ENCODE measurements at regions not wholly inside any gene's neighbourhood (a gene's known extent, or its start where the extent isn't known, plus 50 kb on each side); places are given as distances from the start of the nearest gene placed in this dataset.

GRCh38 chr2:153626676-153627075 is 148.1 kb upstream of the RPRM start:
- no peaks in the 10 kb centered on the region for H3K9me3 ChIP-seq
- H3K27ac ChIP-seq = no peak overlapping the region
- intact Hi-C loops (cut with DNase I) = no loop called here
- ATAC-seq = no peak
- no peaks in the 10 kb centered on the region for H3K4me1 ChIP-seq
- DNase-seq = no peak
- TF ChIP-seq CTCF (IDR thresholded peaks at IDR 0.05) = no peak
- no peaks in the 10 kb centered on the region for H3K36me3 ChIP-seq
- no peaks in the 10 kb centered on the region for H3K27me3 ChIP-seq
- H3K4me3 ChIP-seq = no peak overlapping the region

GRCh38 chr2:153635494-153635893 is 156.9 kb upstream of the RPRM start:
- no peak for DNase-seq
- no peak for TF ChIP-seq CTCF (IDR thresholded peaks at IDR 0.05)
- Histone ChIP-seq H3K27me3 (no peaks in the 10 kb centered on the region), H3K4me1 (no peaks in the 10 kb centered on the region), H3K27ac (no peak overlapping the region), H3K4me3 (no peak overlapping the region), H3K9me3 (no peaks in the 10 kb centered on the region), H3K36me3 (no peaks in the 10 kb centered on the region)
- ATAC-seq = no peak
- intact Hi-C loops (cut with DNase I) = no loop called here

GRCh38 chr2:153641046-153641445 is 162.5 kb upstream of the RPRM start:
- DNase-seq = no peak
- Histone ChIP-seq H3K27me3 (no peaks in the 10 kb centered on the region), H3K27ac (no peak overlapping the region), H3K4me3 (no peak overlapping the region), H3K9me3 (no peaks in the 10 kb centered on the region), H3K36me3 (no peaks in the 10 kb centered on the region), H3K4me1 (no peaks in the 10 kb centered on the region)
- no peak for ATAC-seq
- no peak for TF ChIP-seq CTCF (IDR thresholded peaks at IDR 0.05)
- intact Hi-C loops (cut with DNase I) = no loop called here

GRCh38 chr2:153644955-153645354 is 166.4 kb upstream of the RPRM start:
- intact Hi-C loops (cut with DNase I) = no loop called here
- Histone ChIP-seq H3K36me3 (no peaks in the 10 kb centered on the region), H3K27ac (no peak overlapping the region), H3K4me3 (no peak overlapping the region), H3K27me3 (no peaks in the 10 kb centered on the region), H3K9me3 (no peaks in the 10 kb centered on the region), H3K4me1 (no peaks in the 10 kb centered on the region)
- TF ChIP-seq CTCF (IDR thresholded peaks at IDR 0.05) = no peak
- ATAC-seq (no peak), DNase-seq (no peak)

- ATAC-seq = no peak
These were observed 167.0 kb upstream of the RPRM start for GRCh38 chr2:153645599-153645998.

More at GRCh38 chr2:153645599-153645998, 167.0 kb upstream of the RPRM start:
- Histone ChIP-seq H3K4me1 (no peaks in the 10 kb centered on the region), H3K9me3 (no peaks in the 10 kb centered on the region), H3K36me3 (no peaks in the 10 kb centered on the region), H3K4me3 (no peak overlapping the region), H3K27me3 (no peaks in the 10 kb centered on the region), H3K27ac (no peak overlapping the region)
- DNase-seq = no peak
- intact Hi-C loops (cut with DNase I) = no loop called here
- no peak for TF ChIP-seq CTCF (IDR thresholded peaks at IDR 0.05)
